COLO668 (cell line): ENCODE measurements at regions not wholly inside any gene's neighbourhood (a gene's known extent, or its start where the extent isn't known, plus 50 kb on each side); places are given as distances from the start of the nearest gene placed in this dataset.
"Not testable (repeated sequence)": the region's sequence is repeated elsewhere in the genome, so short reads cannot be mapped to it uniquely, and the experiment has no call there.

Source experiments
- DNase-seq: peaks from one replicate; lab custom pipeline; 2025; ENCODE audit not compliant: unreplicated experiment; lab: John Stamatoyannopoulos, UW

GRCh38 chr5:90073026-90073570 is 336.5 kb downstream of the CETN3 start:
- not testable (repeated sequence) for DNase-seq

GRCh38 chr5:90071656-90072055 is 337.9 kb downstream of the CETN3 start:
- DNase-seq: no peak

- no peak for DNase-seq
These were observed 338.5 kb downstream of the CETN3 start for GRCh38 chr5:90071066-90071465.

GRCh38 chr5:90066920-90067319 is 342.6 kb downstream of the CETN3 start:
- DNase-seq: no peak

- DNase-seq: no peak
These were observed 352.4 kb downstream of the CETN3 start for GRCh38 chr5:90056911-90057705.

GRCh38 chr5:90055831-90056328 is 353.7 kb downstream of the CETN3 start:
- no peak for DNase-seq

- no peak for DNase-seq
These were observed 354.9 kb downstream of the CETN3 start for GRCh38 chr5:90054612-90055011.

- no peak for DNase-seq
These were observed 357.8 kb downstream of the CETN3 start for GRCh38 chr5:90051756-90052155.

- DNase-seq: no peak
These were observed 359.5 kb downstream of the CETN3 start for GRCh38 chr5:90050103-90050502.

GRCh38 chr5:90047113-90047512 is 362.4 kb downstream of the CETN3 start:
- no peak for DNase-seq

GRCh38 chr5:90040082-90040481 is 369.5 kb downstream of the CETN3 start:
- DNase-seq: not testable (repeated sequence)

- no peak for DNase-seq
These were observed 371.9 kb downstream of the CETN3 start for GRCh38 chr5:90037646-90038045.

- no peak for DNase-seq
These were observed 386.9 kb downstream of the CETN3 start for GRCh38 chr5:90022711-90023053.

GRCh38 chr5:90022002-90022710 is 387.4 kb downstream of the CETN3 start:
- no peak for DNase-seq

- no peak for DNase-seq
These were observed 388.7 kb downstream of the CETN3 start for GRCh38 chr5:90020575-90021538.

- no peak for DNase-seq
These were observed 392.3 kb downstream of the CETN3 start for GRCh38 chr5:90017239-90017638.

GRCh38 chr5:90015584-90016018 is 394.0 kb downstream of the CETN3 start:
- DNase-seq: no peak

- DNase-seq: no peak
These were observed 395.1 kb downstream of the CETN3 start for GRCh38 chr5:90014420-90014819.

- DNase-seq: no peak
These were observed 409.2 kb downstream of the CETN3 start for GRCh38 chr5:90000351-90000750.

- DNase-seq: no peak
These were observed 410.8 kb downstream of the CETN3 start for GRCh38 chr5:89998519-89999305.
